Lower leg skin (tissue), 4 donors: ENCODE measurements at regions not wholly inside any gene's neighbourhood (a gene's known extent, or its start where the extent isn't known, plus 50 kb on each side); places are given as distances from the start of the nearest gene placed in this dataset.

Experiments
- DNase-seq, 2 donors: peaks; one replicate each; pipeline ENCODE4 v3.0.0-alpha.2; 2019; ENCODE audit warnings: low spot score in 2 of 2
- H3K4me3 ChIP-seq: fragments of 200-600 bp; sonication (generic); 2 replicates; pipeline ENCODE4 v1.5.1; 2017; ENCODE audit warnings: mild to moderate bottlenecking, low read depth; ENCODE audit not compliant: poor library complexity, severe bottlenecking
- CTCF ChIP-seq, 3 donors: fragments of 450-650 bp; IDR thresholded peaks; one replicate each; pipeline ENCODE4 v1.5.1; 2016; ENCODE audit warnings: antibody characterized with exemption in 3 of 3, mild to moderate bottlenecking in 3 of 3, moderate library complexity in 2 of 3
- POLR2A ChIP-seq, 2 donors: fragments of 450-650 bp; IDR thresholded peaks; one replicate each; pipeline ENCODE4 v1.6.1; 2016 to 2017; ENCODE audit warnings: antibody characterized with exemption in 2 of 2, mild to moderate bottlenecking in 1 of 2, moderate library complexity in 1 of 2
- WGBS, 2 donors: methylation state at CpG; one replicate each; pipeline ENCODE4 v1.1.5; 2018; 5-methylcytosine and 5-hydroxymethylcytosine counted together
- intact Hi-C: fragments of 100-400 bp; cut with DNase I; formaldehyde crosslinking; loops from one replicate; pipeline ENCODE4 v1.15.0; 2023; ENCODE audit warnings: low total_unique reads

- intact Hi-C loops = no loop called here
- DNase-seq = no peak
- TF ChIP-seq POLR2A (IDR thresholded peaks at IDR 0.05) (no peak), CTCF (IDR thresholded peaks at IDR 0.05) (no peak)
- no peak overlapping the region for H3K4me3 ChIP-seq
- 85 to 86% methylated on average over 1 of the region's 1 CpG for WGBS, 2 donors
Observed at GRCh38 chr9:118438810-118439209, 734.6 kb downstream of the TLR4 start.

GRCh38 chr9:118439441-118439840 lies 735.2 kb downstream of the TLR4 start:
- no peak overlapping the region for H3K4me3 ChIP-seq
- intact Hi-C loops = no loop called here
- no peak for TF ChIP-seq CTCF (IDR thresholded peaks at IDR 0.05)
- TF ChIP-seq POLR2A (IDR thresholded peaks at IDR 0.05) = no peak
- DNase-seq = no peak
- 73 to 74% methylated on average over 4 of the region's 4 CpGs for WGBS, 2 donors

GRCh38 chr9:118444403-118444802 lies 740.2 kb downstream of the TLR4 start:
- 36 to 51% methylated on average over 5 of the region's 5 CpGs for WGBS, 2 donors
- intact Hi-C loops = no loop called here

DNA sequence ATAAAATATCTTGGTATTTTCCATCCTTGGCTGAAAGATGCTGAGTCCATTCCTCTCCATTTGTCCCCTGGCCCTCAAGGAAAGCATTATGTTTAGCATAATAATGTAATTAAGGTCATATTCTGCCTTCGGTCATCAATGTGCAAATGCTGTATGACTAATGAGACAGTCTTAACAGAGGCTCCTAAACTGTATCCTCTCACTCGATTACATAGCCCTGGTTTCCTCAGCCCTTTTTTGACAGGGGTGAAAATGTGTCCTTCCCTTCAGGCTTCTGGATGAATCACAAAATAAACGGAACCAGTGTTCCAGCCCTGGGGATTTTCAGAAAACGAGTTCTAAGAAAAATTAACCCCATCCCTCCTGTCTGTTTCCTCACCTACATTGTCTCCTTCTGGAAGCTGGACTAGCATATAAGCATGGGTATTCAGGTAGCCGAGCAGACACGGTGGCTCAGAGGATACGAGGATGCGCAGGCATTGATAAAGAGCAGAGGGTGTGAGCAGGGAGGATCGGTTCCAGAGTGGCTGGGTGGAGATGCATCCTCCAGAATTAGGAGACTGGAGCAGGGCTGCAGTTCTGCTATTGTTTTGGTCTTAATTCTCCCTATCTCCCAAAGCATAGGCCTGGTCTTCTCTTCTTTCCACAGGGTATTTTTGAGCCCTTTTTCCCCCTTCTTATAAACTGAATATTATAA lies 742.9 kb downstream of the TLR4 start:
- no peak for TF ChIP-seq CTCF (IDR thresholded peaks at IDR 0.05)
- no peak for TF ChIP-seq POLR2A (IDR thresholded peaks at IDR 0.05)
- DNase-seq = no peak
- H3K4me3 ChIP-seq = no peak overlapping the region
- intact Hi-C loops = no loop called here
- WGBS, 2 donors = 50 to 55% methylated on average over 9 of the region's 9 CpGs

More at GRCh38 chr9:118444403-118444802, 740.2 kb downstream of the TLR4 start:
- TF ChIP-seq POLR2A (IDR thresholded peaks at IDR 0.05) (no peak), CTCF (IDR thresholded peaks at IDR 0.05) (no peak)
- no peak for DNase-seq
- no peak overlapping the region for H3K4me3 ChIP-seq

GRCh38 chr9:118449554-118449953 lies 745.4 kb downstream of the TLR4 start:
- intact Hi-C loops = no loop called here
- H3K4me3 ChIP-seq = no peak overlapping the region
- WGBS, 2 donors = 55% methylated on average over 2 of the region's 2 CpGs
- no peak for TF ChIP-seq CTCF (IDR thresholded peaks at IDR 0.05)
- no peak for TF ChIP-seq POLR2A (IDR thresholded peaks at IDR 0.05)
- no peak for DNase-seq

DNA sequence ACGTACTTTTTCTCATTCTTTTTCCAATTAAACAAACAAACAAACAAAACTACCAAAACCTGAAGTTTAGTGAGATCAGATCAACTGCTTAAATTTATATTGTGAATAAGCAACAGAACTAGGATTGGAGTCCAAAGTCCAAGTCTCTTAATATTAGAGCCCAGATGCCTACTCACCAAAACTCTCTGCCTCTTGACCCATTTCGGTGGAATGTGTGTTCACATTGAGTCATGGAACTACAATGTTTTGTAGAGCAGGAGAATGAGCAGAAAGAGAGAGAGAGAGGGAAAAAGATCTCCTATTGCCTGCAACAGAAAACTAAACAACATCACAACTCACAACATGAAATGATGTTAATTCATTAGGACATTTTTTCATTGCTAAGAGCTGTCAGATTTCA lies 751.1 kb downstream of the TLR4 start:
- intact Hi-C loops = no loop called here
- no peak overlapping the region for H3K4me3 ChIP-seq
- 81 to 87% methylated on average over 2 of the region's 2 CpGs for WGBS, 2 donors
- TF ChIP-seq POLR2A (IDR thresholded peaks at IDR 0.05) (no peak), CTCF (IDR thresholded peaks at IDR 0.05) (no peak)
- DNase-seq = no peak
